GM11168 (cell line): ENCODE measurements at regions not wholly inside any gene's neighbourhood (a gene's known extent, or its start where the extent isn't known, plus 50 kb on each side); places are given as distances from the start of the nearest gene placed in this dataset.

Experiments
- in situ Hi-C: fragments of 300-500 bp; cut with MboI; formaldehyde crosslinking; loops from one replicate; pipeline ENCODE4 v1.12.0; 2022; ENCODE audit warnings: low sequenced_read_pairs; ENCODE audit not compliant: unreplicated experiment

DNA sequence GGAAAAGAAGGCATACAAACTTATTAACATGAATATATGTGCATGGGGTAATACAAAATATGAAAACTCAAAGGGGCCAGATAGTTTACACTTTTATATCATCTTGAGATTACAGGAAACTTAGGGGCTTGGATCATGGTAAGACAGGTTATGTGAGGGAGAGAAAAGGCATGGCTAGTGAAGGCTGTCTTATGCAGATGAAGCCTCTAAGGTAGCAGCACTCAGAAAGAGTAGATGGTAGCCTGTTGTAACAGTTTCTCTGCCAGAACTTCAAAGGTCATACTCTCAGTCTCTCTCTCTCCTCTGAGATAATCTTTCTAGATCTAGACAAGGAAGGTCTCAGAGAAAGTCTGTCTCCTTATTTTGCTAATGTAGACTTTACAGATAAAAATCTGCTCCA, 57.2 kb upstream of the FGF10 start:
- in situ Hi-C loops: no loop called here

DNA sequence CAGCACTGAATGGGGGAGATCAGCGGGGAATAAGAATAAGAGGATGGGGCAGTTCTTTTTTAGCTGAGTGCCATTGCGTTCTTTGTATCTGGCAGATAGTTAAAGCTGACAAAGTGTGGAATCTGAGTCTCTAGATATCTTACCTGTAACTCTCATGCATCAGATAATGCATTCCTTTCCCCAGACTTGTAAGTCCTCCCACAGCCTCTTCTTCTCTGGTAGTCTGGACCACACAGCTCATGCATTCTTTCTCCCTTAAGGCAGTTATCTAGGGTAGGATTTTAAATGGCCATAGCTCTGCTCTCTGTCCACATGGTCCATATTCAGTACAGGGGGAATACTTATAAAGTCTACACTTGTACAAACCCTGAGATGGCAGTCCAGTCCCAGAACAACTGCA, 54.0 kb upstream of the FGF10 start:
- in situ Hi-C loops: no loop called here

DNA sequence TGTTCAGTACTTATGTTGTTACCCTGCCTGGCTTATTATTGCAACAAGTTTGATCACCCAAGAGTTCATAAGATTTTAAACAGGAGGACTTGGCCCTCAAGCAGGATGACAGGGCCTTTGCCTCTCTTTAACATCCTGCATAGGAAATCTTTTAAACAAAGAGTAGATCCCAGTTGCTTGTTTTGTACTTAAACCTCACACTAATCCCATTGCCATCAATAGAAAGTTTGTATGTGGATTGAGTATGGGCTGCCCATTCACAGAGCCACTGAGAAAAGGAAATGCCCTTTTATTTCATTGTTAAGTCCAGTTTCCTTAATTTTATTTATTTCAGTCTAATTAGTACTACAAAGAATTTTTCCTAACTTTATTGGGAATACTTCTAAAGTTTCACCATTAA, 52.2 kb upstream of the FGF10 start:
- in situ Hi-C loops: no loop called here

DNA sequence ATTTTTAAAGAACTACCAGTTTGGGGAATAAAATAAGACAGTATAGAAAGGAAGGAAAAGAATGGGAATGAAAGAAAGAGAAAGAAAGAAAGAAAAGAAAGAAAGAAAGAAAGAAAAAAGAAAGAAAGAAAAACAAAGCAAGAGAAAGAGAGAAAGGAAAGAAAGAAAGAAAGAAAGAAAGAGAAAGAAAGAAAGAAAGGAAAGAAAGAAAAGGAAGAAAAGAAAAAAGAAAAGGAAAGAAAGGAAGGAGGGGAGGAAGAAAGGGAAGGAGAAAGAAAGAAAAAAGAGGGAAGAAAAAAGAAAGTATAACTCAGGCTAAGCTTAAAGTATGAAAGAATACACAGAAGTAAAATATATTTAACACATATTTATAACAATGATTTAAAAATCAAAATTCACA, 51.0 kb upstream of the FGF10 start:
- in situ Hi-C loops: no loop called here
